ENCODE measurements at regions not wholly inside any gene's neighbourhood (a gene's known extent, or its start where the extent isn't known, plus 50 kb on each side); places are given as distances from the start of the nearest gene placed in this dataset.

DNA sequence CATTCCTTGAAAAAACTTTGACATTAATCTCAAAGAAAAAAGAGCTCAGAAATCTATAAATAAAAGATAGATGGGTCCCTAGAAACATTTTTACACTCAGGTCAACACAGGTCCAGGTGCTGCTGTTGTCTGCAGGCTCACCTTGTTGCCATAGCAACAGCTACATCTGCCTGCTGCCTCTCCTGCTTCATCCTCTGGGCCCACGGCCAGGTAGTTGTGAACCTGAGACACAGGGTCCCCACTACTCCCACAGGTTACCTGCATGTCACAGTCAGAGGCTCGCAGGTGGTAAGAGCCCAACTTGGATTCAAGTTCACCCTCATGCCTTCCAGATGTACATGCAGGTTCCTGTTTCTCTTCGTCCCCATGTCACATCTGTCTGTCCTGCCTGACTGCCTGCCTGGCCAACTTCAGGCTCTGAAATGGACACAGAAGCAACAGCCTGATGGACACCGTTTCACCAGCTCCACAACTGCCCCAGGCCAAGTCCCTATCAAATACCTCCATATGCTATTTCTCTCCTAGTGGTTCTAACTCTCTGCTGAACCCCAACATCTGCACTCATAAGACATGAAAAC is 88.3 kb upstream of the SALL3 start:
- Histone ChIP-seq H3K9ac (ENCODE audit: low read length in 2 of 2) (no peak overlapping the region), H3K9me3 (ENCODE audit: control insufficient read depth in 2 of 2, low read length in 2 of 2) (peaks cover 6 to 15% of the 10 kb centered on the region in 2 donors), H3K4me3 (ENCODE audit: low read length in 2 of 2) (no peak overlapping the region), H3K36me3 (ENCODE audit: control insufficient read depth in 2 of 2, insufficient read depth in 2 of 2, low read length in 2 of 2) (no peaks in the 10 kb centered on the region), H3K4me1 (ENCODE audit: control insufficient read depth, insufficient read depth, low read length) (no peaks in the 10 kb centered on the region), H3K27ac (ENCODE audit: low read length) (no peak overlapping the region), H3K27me3 (ENCODE audit: control insufficient read depth in 1 of 2, insufficient read depth in 2 of 2, low read length in 2 of 2) (peaks cover 0 to 4% of the 10 kb centered on the region in 2 donors)

DNA sequence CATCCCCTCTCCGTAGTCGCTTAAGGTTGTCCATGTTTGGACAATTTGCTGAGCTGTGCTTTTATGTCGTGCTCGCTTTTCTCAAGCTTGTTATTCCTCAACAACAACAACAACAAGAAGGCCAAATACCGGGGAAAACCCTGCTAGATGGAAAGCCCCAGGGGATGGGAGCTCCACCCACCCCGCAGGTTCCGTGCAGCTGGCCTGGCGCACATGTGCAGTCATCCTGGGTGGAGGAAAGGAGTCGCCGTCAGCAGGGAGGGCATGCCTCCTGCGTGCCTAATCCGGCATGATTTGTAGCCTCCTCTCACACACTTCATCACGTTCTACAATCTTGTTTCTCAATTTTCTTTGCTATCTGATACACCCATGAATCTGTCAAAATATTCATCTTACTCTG is 87.4 kb upstream of the SALL3 start:
- Histone ChIP-seq H3K9ac (ENCODE audit: low read length in 2 of 2) (no peak overlapping the region), H3K27ac (ENCODE audit: low read length) (no peak overlapping the region), H3K4me3 (ENCODE audit: low read length in 2 of 2) (no peak overlapping the region), H3K36me3 (ENCODE audit: control insufficient read depth in 2 of 2, insufficient read depth in 2 of 2, low read length in 2 of 2) (no peaks in the 10 kb centered on the region), H3K9me3 (ENCODE audit: control insufficient read depth in 2 of 2, low read length in 2 of 2) (peaks cover 6 to 17% of the 10 kb centered on the region in 2 donors), H3K27me3 (ENCODE audit: control insufficient read depth in 1 of 2, insufficient read depth in 2 of 2, low read length in 2 of 2) (peaks cover 0 to 4% of the 10 kb centered on the region in 2 donors), H3K4me1 (ENCODE audit: control insufficient read depth, insufficient read depth, low read length) (no peaks in the 10 kb centered on the region)

DNA sequence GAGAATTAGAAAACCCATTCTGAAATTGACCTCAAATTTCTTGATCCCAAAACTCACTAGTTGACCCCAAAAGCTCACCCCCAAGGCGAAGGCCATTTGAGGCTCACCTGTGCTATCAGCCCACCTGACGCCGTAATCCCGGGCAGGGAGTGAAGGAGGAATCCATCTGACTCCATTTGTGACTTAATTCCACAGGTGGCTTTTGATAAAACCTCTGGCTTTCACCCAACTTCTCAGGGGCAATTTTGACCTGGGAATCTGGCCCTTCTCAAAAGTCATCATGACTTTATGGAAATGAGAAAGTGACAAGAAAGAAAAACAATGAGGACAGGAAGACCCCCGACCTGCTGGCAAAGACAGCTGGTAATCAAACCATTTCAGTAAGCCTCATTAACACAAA is 86.9 kb upstream of the SALL3 start:
- Histone ChIP-seq H3K4me1 (ENCODE audit: control insufficient read depth, insufficient read depth, low read length) (no peaks in the 10 kb centered on the region), H3K9me3 (ENCODE audit: control insufficient read depth in 2 of 2, low read length in 2 of 2) (peaks cover 6 to 17% of the 10 kb centered on the region in 2 donors), H3K27me3 (ENCODE audit: control insufficient read depth in 1 of 2, insufficient read depth in 2 of 2, low read length in 2 of 2) (peaks cover 0 to 4% of the 10 kb centered on the region in 2 donors), H3K27ac (ENCODE audit: low read length) (no peak overlapping the region), H3K36me3 (ENCODE audit: control insufficient read depth in 2 of 2, insufficient read depth in 2 of 2, low read length in 2 of 2) (no peaks in the 10 kb centered on the region), H3K9ac (ENCODE audit: low read length in 2 of 2) (no peak overlapping the region), H3K4me3 (ENCODE audit: low read length in 2 of 2) (no peak overlapping the region)

DNA sequence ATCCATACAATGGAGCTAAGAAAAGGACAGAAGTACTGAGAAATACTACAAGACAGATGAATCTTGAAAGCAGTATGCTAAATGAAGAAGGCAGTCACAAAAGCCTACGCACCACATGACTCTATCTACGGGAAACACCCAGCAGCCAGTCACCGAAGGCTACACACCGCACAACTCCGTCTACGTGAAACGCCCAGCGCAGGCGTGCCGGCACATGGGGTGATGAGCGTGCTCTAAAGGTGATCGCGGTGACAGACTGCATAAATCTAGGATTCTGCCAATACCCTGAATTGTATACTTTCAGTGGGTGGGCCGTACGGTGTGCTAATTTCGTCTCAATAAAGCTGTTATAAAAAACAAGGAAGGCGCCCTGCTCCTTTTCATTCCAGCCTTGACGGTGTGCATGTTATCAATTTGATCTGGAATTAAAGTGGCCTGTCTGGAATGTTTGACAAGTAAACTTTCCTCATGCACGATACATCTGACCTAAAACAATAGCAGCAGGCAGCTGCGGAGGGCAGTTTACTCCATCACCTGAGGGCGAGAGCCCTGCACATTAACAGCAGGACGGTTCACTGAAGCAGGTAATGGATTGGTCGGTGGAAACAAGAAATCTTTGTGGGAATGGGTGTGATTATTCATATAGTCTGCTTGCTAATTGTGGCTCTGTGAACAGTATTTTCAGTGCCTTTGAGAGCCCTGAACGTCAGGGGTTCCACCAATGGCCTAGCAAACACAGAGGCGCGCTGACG is 86.2 kb upstream of the SALL3 start:
- peaks cover 0 to 4% of the 10 kb centered on the region in 2 donors for H3K27me3 ChIP-seq (ENCODE audit: control insufficient read depth in 1 of 2, insufficient read depth in 2 of 2, low read length in 2 of 2)
- H3K4me1 ChIP-seq (ENCODE audit: control insufficient read depth, insufficient read depth, low read length) = no peaks in the 10 kb centered on the region
- H3K36me3 ChIP-seq (ENCODE audit: control insufficient read depth in 2 of 2, insufficient read depth in 2 of 2, low read length in 2 of 2) = no peaks in the 10 kb centered on the region
- H3K9me3 ChIP-seq (ENCODE audit: control insufficient read depth in 2 of 2, low read length in 2 of 2) = peaks cover 6 to 25% of the 10 kb centered on the region in 2 donors
- H3K4me3 ChIP-seq (ENCODE audit: low read length in 2 of 2) = no peak overlapping the region
- no peak overlapping the region for H3K9ac ChIP-seq (ENCODE audit: low read length in 2 of 2)
- no peak overlapping the region for H3K27ac ChIP-seq (ENCODE audit: low read length)

DNA sequence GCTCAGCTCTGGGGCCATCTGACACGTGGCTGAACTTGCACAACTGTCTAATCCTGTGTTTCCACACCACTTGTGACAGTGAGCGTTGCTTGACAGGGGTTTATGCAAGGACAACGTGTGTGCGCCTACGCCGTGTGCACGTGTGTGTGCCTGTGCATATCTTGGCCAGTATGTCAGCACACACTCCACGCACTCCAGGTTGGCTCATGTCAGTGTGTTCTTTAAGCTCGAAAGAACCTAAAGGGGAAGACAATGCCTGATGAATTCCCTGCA is 85.6 kb upstream of the SALL3 start:
- Histone ChIP-seq H3K9ac (ENCODE audit: low read length in 2 of 2) (no peak overlapping the region), H3K27me3 (ENCODE audit: control insufficient read depth in 1 of 2, insufficient read depth in 2 of 2, low read length in 2 of 2) (peaks cover 0 to 4% of the 10 kb centered on the region in 2 donors), H3K4me3 (ENCODE audit: low read length in 2 of 2) (no peak overlapping the region), H3K4me1 (ENCODE audit: control insufficient read depth, insufficient read depth, low read length) (no peaks in the 10 kb centered on the region), H3K36me3 (ENCODE audit: control insufficient read depth in 2 of 2, insufficient read depth in 2 of 2, low read length in 2 of 2) (no peaks in the 10 kb centered on the region), H3K9me3 (ENCODE audit: control insufficient read depth in 2 of 2, low read length in 2 of 2) (peaks cover 3 to 25% of the 10 kb centered on the region in 2 donors), H3K27ac (ENCODE audit: low read length) (no peak overlapping the region)

DNA sequence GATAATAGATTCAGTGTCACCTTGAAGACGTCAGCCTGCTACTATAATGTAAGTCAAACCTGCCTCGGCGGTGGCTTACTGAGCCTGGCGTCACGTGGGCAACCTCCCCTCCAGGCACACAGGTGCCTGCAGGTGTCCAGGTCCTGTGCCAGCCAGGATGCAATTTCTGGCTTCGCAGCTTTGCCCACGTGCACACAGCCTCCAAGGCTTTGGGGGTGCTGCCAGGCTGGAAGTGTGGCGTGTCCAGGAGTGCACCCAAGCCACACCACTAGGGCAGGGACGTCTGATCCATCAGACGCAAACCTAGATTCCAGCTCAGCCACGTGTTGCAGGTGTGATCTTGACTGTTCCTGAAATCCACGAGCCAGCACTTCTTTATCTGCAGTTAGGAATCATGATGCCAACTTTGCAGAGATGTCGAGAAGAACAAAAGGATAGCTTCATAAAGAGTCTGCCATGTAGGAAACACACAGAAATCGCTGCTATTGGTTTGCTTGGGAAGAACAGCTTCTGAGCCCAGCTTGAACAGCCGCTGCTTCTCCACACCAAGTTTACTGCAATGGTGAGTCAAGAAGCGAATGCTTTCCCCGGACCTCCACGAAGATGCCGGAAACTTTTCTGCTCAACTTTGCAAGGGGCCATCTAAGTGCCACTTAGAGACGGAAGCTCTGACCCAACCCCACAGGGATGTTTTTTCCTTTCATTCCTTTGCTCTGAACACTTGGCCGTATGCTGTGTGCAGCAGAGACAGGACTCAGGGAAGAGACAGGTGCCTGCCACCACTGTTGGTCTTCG is 84.2 kb upstream of the SALL3 start:
- peaks cover 2 to 25% of the 10 kb centered on the region in 2 donors for H3K9me3 ChIP-seq (ENCODE audit: control insufficient read depth in 2 of 2, low read length in 2 of 2)
- no peak overlapping the region for H3K9ac ChIP-seq (ENCODE audit: low read length in 2 of 2)
- no peak overlapping the region for H3K4me3 ChIP-seq (ENCODE audit: low read length in 2 of 2)
- H3K27me3 ChIP-seq (ENCODE audit: control insufficient read depth in 1 of 2, insufficient read depth in 2 of 2, low read length in 2 of 2) = peaks cover 0 to 4% of the 10 kb centered on the region in 2 donors
- H3K4me1 ChIP-seq (ENCODE audit: control insufficient read depth, insufficient read depth, low read length) = no peaks in the 10 kb centered on the region
- H3K36me3 ChIP-seq (ENCODE audit: control insufficient read depth in 2 of 2, insufficient read depth in 2 of 2, low read length in 2 of 2) = no peaks in the 10 kb centered on the region
- H3K27ac ChIP-seq (ENCODE audit: low read length) = no peak overlapping the region

DNA sequence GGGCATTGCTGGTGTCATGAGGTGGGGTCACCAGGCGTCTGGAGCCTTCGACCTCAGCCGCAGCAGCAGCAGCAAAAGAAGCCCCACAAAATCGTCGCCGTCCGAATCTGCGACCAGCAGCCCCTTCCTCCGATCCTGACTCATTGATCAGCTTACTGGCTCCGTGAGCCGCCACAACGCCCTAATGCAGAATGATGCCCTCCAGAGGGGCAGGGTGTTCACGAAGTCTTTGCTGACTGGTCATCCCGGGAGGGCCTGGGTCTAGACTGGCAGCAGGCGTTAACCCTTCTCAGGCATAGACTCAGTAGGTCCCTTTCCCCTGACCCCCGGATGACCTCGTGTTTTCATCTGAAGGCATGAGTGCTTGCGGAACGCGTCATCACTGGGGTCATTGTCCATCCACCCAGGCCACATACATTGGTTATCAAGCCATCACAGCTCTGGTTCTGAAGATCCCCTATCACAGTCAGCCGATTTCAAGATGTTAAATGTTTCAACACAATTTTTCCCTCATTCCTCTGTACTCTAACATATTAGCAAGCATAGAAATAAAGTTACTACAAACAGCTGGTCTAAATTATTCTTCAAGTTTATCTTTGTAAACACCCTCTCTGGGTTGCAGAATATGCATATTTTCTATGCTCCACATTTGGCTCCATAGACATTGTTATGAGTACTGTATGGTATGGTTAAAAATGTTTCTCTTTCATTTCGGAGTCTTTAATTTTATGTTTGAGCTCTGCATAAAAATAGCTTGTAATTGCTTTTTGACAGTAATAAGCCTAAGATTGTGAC is 83.3 kb upstream of the SALL3 start:
- Histone ChIP-seq H3K4me3 (ENCODE audit: low read length in 2 of 2) (no peak overlapping the region), H3K27ac (ENCODE audit: low read length) (no peak overlapping the region), H3K9ac (ENCODE audit: low read length in 2 of 2) (no peak overlapping the region), H3K9me3 (ENCODE audit: control insufficient read depth in 2 of 2, low read length in 2 of 2) (peaks cover 0 to 26% of the 10 kb centered on the region in 2 donors), H3K27me3 (ENCODE audit: control insufficient read depth in 1 of 2, insufficient read depth in 2 of 2, low read length in 2 of 2) (peaks cover 0 to 4% of the 10 kb centered on the region in 2 donors), H3K4me1 (ENCODE audit: control insufficient read depth, insufficient read depth, low read length) (no peaks in the 10 kb centered on the region), H3K36me3 (ENCODE audit: control insufficient read depth in 2 of 2, insufficient read depth in 2 of 2, low read length in 2 of 2) (no peaks in the 10 kb centered on the region)

DNA sequence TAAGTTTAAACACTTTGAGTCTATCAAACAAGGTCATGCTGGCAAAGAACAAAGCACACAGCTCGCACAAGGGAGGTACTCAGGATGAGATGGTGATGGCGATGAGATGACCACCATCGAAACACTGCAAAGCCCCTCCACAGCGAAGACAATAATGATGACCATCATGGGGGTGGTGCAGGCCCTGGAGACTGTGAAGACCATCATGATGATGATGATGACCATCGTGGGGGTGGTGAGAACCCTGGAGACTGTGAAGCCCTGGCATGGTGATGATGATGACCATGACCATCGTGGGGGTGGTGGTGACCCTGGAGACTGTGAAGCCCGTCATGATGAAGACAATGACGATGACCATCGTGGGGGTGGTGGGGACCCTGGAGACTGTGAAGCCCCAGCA is 81.6 kb upstream of the SALL3 start:
- Histone ChIP-seq H3K9ac (ENCODE audit: low read length in 2 of 2) (no peak overlapping the region), H3K4me3 (ENCODE audit: low read length in 2 of 2) (no peak overlapping the region), H3K9me3 (ENCODE audit: control insufficient read depth in 2 of 2, low read length in 2 of 2) (peaks cover 0 to 24% of the 10 kb centered on the region in 2 donors), H3K27ac (ENCODE audit: low read length) (no peak overlapping the region), H3K36me3 (ENCODE audit: control insufficient read depth in 2 of 2, insufficient read depth in 2 of 2, low read length in 2 of 2) (no peaks in the 10 kb centered on the region), H3K27me3 (ENCODE audit: control insufficient read depth in 1 of 2, insufficient read depth in 2 of 2, low read length in 2 of 2) (peaks cover 3 to 6% of the 10 kb centered on the region in 2 donors), H3K4me1 (ENCODE audit: control insufficient read depth, insufficient read depth, low read length) (no peaks in the 10 kb centered on the region)

DNA sequence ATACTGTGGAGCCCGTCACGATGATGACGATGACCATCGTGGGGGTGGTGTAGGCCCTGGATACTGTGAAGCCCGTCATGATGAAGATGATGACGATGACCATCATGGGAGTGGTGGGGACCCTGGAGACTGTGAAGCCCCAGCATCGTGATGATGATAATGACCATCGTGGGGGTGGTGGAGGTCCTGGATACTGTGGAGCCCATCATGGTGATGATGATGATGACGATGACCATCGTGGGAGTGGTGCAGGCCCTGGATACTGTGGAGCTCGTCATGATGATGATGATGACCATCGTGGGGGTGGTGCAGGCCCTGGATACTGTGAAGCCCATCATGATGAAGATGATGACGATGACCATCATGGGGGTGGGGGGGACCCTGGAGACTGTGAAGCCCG is 81.0 kb upstream of the SALL3 start:
- Histone ChIP-seq H3K36me3 (ENCODE audit: control insufficient read depth in 2 of 2, insufficient read depth in 2 of 2, low read length in 2 of 2) (no peaks in the 10 kb centered on the region), H3K4me1 (ENCODE audit: control insufficient read depth, insufficient read depth, low read length) (no peaks in the 10 kb centered on the region), H3K9ac (ENCODE audit: low read length in 2 of 2) (no peak overlapping the region), H3K27me3 (ENCODE audit: control insufficient read depth in 1 of 2, insufficient read depth in 2 of 2, low read length in 2 of 2) (peaks cover 3 to 6% of the 10 kb centered on the region in 2 donors), H3K4me3 (ENCODE audit: low read length in 2 of 2) (no peak overlapping the region), H3K27ac (ENCODE audit: low read length) (no peak overlapping the region), H3K9me3 (ENCODE audit: control insufficient read depth in 2 of 2, low read length in 2 of 2) (peaks cover 0 to 24% of the 10 kb centered on the region in 2 donors)

DNA sequence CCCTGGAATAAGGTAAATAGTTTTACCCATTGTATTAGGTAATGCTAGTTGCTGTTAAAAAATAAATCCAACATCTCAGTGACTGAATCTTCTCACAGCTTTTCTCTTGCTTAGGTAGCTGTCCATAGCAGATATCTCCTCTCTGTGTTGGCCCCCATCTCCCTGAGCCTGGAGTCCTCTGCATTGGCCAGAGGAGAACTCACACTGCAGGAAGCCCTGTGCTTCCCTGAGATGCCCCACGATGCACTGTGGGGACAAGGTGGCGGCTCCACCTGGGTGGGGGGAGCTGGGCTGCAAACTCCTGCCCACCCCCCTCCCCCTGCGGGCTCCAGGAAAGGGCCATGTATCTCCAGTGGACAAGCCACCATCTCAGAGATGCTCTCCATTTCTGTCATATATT is 80.4 kb upstream of the SALL3 start:
- Histone ChIP-seq H3K4me1 (ENCODE audit: control insufficient read depth, insufficient read depth, low read length) (no peaks in the 10 kb centered on the region), H3K27me3 (ENCODE audit: control insufficient read depth in 1 of 2, insufficient read depth in 2 of 2, low read length in 2 of 2) (peaks cover 3 to 4% of the 10 kb centered on the region in 2 donors)

More for the DNA sequence above, 80.4 kb upstream of the SALL3 start:
- peaks cover 0 to 24% of the 10 kb centered on the region in 2 donors for H3K9me3 ChIP-seq (ENCODE audit: control insufficient read depth in 2 of 2, low read length in 2 of 2)
- no peak overlapping the region for H3K27ac ChIP-seq (ENCODE audit: low read length)
- H3K4me3 ChIP-seq (ENCODE audit: low read length in 2 of 2) = no peak overlapping the region
- no peaks in the 10 kb centered on the region for H3K36me3 ChIP-seq (ENCODE audit: control insufficient read depth in 2 of 2, insufficient read depth in 2 of 2, low read length in 2 of 2)
- H3K9ac ChIP-seq (ENCODE audit: low read length in 2 of 2) = no peak overlapping the region

Data from stomach smooth muscle (tissue), 2 donors.